ENCODE measurements at regions not wholly inside any gene's neighbourhood (a gene's known extent, or its start where the extent isn't known, plus 50 kb on each side); places are given as distances from the start of the nearest gene placed in this dataset.

DNA sequence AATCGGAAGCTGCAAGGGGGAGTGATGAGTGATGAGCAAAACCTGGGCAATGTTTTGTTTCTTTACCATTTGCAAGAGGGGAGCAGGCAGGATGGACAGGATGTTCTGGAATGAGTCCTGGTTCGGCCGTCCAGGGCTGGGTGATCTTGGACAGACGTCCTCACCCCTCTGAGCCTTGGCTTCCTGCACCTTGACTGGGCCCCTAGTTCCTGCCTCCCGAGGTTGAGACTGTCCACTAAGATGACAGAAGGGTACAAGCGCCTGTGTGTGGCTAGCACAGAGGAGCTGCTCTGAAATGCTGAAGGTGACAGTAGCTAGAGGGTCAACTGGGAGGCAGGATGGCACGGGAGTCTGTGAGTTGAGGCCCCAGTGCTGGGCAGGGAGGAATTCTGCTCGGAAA, 306.2 kb downstream of the MN1 start:
- H3K4me2 ChIP-seq (ENCODE audit: low read length), result no peak overlapping the region
- H3K27ac ChIP-seq (ENCODE audit: low read length), result no peak overlapping the region
- H3K27me3 ChIP-seq (ENCODE audit: low read depth, low read length), result no peaks in the 10 kb centered on the region
- no peaks in the 10 kb centered on the region for H3K4me1 ChIP-seq (ENCODE audit: low read length)
- H4K20me1 ChIP-seq (ENCODE audit: insufficient read depth, low read length), result no peaks in the 10 kb centered on the region
- TF ChIP-seq EZH2phosphoT487 (IDR thresholded peaks at IDR 0.05; ENCODE audit: low read depth) (no peak), CTCF (IDR thresholded peaks at IDR 0.05; ENCODE audit: low read depth, low read length) (no peak)
- no peak overlapping the region for H3K9ac ChIP-seq (ENCODE audit: low read length)
- H2AFZ ChIP-seq (ENCODE audit: low read depth, low read length), result no peak overlapping the region
- H3K4me3 ChIP-seq (ENCODE audit: low read length), result no peak overlapping the region
- no peaks in the 10 kb centered on the region for H3K9me3 ChIP-seq (ENCODE audit: insufficient read depth, low read length)
- H3K36me3 ChIP-seq (replicated peaks; ENCODE audit: low read depth, low read length), result no peaks in the 10 kb centered on the region
- H3K79me2 ChIP-seq (ENCODE audit: low read length), result no peaks in the 10 kb centered on the region

DNA sequence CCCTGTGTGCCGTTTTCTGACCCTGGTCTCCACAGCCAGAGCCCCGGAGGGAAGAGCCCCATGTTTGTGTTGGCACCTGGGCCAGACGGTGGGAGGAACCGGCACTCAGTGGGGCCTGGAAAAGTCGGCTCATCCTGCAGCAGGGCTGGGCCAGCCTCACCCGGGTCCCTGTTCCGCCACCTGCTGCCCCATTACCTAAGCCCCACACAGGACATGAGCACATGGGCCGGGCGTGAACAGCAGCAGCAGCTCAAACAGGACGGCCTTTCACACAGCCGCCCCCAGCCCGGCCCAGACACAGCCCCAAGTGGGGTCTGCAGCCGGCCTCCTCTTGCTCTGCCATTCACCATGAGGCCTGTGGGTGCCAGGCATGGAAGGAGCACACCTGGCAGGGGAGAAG, 302.4 kb downstream of the MN1 start:
- Histone ChIP-seq H3K4me2 (ENCODE audit: low read length) (no peak overlapping the region), H3K27me3 (ENCODE audit: low read depth, low read length) (peaks cover 4% of the 10 kb centered on the region; the same call in 1 of the 2 replicates), H3K27ac (ENCODE audit: low read length) (no peak overlapping the region), H2AFZ (ENCODE audit: low read depth, low read length) (no peak overlapping the region), H3K9me3 (ENCODE audit: insufficient read depth, low read length) (no peaks in the 10 kb centered on the region), H3K9ac (ENCODE audit: low read length) (no peak overlapping the region), H3K79me2 (ENCODE audit: low read length) (no peaks in the 10 kb centered on the region), H3K4me3 (ENCODE audit: low read length) (no peak overlapping the region), H3K4me1 (ENCODE audit: low read length) (no peaks in the 10 kb centered on the region), H3K36me3 (replicated peaks; ENCODE audit: low read depth, low read length) (no peaks in the 10 kb centered on the region), H4K20me1 (ENCODE audit: insufficient read depth, low read length) (no peaks in the 10 kb centered on the region)
- TF ChIP-seq EZH2phosphoT487 (IDR thresholded peaks at IDR 0.05; ENCODE audit: low read depth) (no peak), CTCF (IDR thresholded peaks at IDR 0.05; ENCODE audit: low read depth, low read length) (no peak)

GRCh38 chr22:27501191-27501936, 300.2 kb downstream of the MN1 start:
- H3K36me3 ChIP-seq (replicated peaks; ENCODE audit: low read depth, low read length), result no peaks in the 10 kb centered on the region
- no peak overlapping the region for H3K9ac ChIP-seq (ENCODE audit: low read length)
- H3K79me2 ChIP-seq (ENCODE audit: low read length), result no peaks in the 10 kb centered on the region
- no peak overlapping the region for H3K4me3 ChIP-seq (ENCODE audit: low read length)
- H3K4me1 ChIP-seq (ENCODE audit: low read length), result no peaks in the 10 kb centered on the region
- H4K20me1 ChIP-seq (ENCODE audit: insufficient read depth, low read length), result no peaks in the 10 kb centered on the region
- no peak overlapping the region for H3K27ac ChIP-seq (ENCODE audit: low read length)
- no peaks in the 10 kb centered on the region for H3K9me3 ChIP-seq (ENCODE audit: insufficient read depth, low read length)
- H3K4me2 ChIP-seq (ENCODE audit: low read length), result no peak overlapping the region
- no peak overlapping the region for H2AFZ ChIP-seq (ENCODE audit: low read depth, low read length)
- TF ChIP-seq EZH2phosphoT487 (IDR thresholded peaks at IDR 0.05; ENCODE audit: low read depth) (no peak), CTCF (IDR thresholded peaks at IDR 0.05; ENCODE audit: low read depth, low read length) (no peak)
- H3K27me3 ChIP-seq (ENCODE audit: low read depth, low read length), result peaks cover 4% of the 10 kb centered on the region; the same call in 1 of the 2 replicates

- no peak overlapping the region for H3K27ac ChIP-seq (ENCODE audit: low read length)
- no peaks in the 10 kb centered on the region for H3K9me3 ChIP-seq (ENCODE audit: insufficient read depth, low read length)
- H3K9ac ChIP-seq (ENCODE audit: low read length), result no peak overlapping the region
- no peak overlapping the region for H3K4me3 ChIP-seq (ENCODE audit: low read length)
- no peaks in the 10 kb centered on the region for H3K4me1 ChIP-seq (ENCODE audit: low read length)
- peaks cover 4% of the 10 kb centered on the region; the same call in 1 of the 2 replicates for H3K27me3 ChIP-seq (ENCODE audit: low read depth, low read length)
- H3K79me2 ChIP-seq (ENCODE audit: low read length), result no peaks in the 10 kb centered on the region
- no peaks in the 10 kb centered on the region for H3K36me3 ChIP-seq (replicated peaks; ENCODE audit: low read depth, low read length)
- no peaks in the 10 kb centered on the region for H4K20me1 ChIP-seq (ENCODE audit: insufficient read depth, low read length)
- H2AFZ ChIP-seq (ENCODE audit: low read depth, low read length), result no peak overlapping the region
- TF ChIP-seq CTCF (IDR thresholded peaks at IDR 0.05; ENCODE audit: low read depth, low read length) (no peak), EZH2phosphoT487 (IDR thresholded peaks at IDR 0.05; ENCODE audit: low read depth) (no peak)
- no peak overlapping the region for H3K4me2 ChIP-seq (ENCODE audit: low read length)
Measured at GRCh38 chr22:27502327-27502726, 299.2 kb downstream of the MN1 start.
